ENCODE measurements at regions not wholly inside any gene's neighbourhood (a gene's known extent, or its start where the extent isn't known, plus 50 kb on each side); places are given as distances from the start of the nearest gene placed in this dataset.

GRCh38 chr11:21814169-21814568 lies 378.7 kb upstream of the ANO5 start:
- no peak overlapping the region for H3K4me3 ChIP-seq (ENCODE audit: low read depth, low read length)

GRCh38 chr11:21817696-21818095 lies 375.2 kb upstream of the ANO5 start:
- H3K4me3 ChIP-seq (ENCODE audit: low read depth, low read length), result no peak overlapping the region
- TF ChIP-seq CTCF (IDR thresholded peaks at IDR 0.05; ENCODE audit: borderline replicate concordance, insufficient read depth, low read depth, low read length), result no peak

More at GRCh38 chr11:21814169-21814568, 378.7 kb upstream of the ANO5 start:
- no peak for TF ChIP-seq CTCF (IDR thresholded peaks at IDR 0.05; ENCODE audit: borderline replicate concordance, insufficient read depth, low read depth, low read length)

GRCh38 chr11:21820176-21820575 lies 372.7 kb upstream of the ANO5 start:
- no peak overlapping the region for H3K4me3 ChIP-seq (ENCODE audit: low read depth, low read length)
- no peak for TF ChIP-seq CTCF (IDR thresholded peaks at IDR 0.05; ENCODE audit: borderline replicate concordance, insufficient read depth, low read depth, low read length)

GRCh38 chr11:21825127-21825526 lies 367.8 kb upstream of the ANO5 start:
- H3K4me3 ChIP-seq (ENCODE audit: low read depth, low read length), result no peak overlapping the region
- TF ChIP-seq CTCF (IDR thresholded peaks at IDR 0.05; ENCODE audit: borderline replicate concordance, insufficient read depth, low read depth, low read length), result no peak

- H3K4me3 ChIP-seq (ENCODE audit: low read depth, low read length), result no peak overlapping the region
- no peak for TF ChIP-seq CTCF (IDR thresholded peaks at IDR 0.05; ENCODE audit: borderline replicate concordance, insufficient read depth, low read depth, low read length)
Observed at GRCh38 chr11:21838427-21838826, 354.5 kb upstream of the ANO5 start.

GRCh38 chr11:21839796-21840195 lies 353.1 kb upstream of the ANO5 start:
- no peak for TF ChIP-seq CTCF (IDR thresholded peaks at IDR 0.05; ENCODE audit: borderline replicate concordance, insufficient read depth, low read depth, low read length)
- no peak overlapping the region for H3K4me3 ChIP-seq (ENCODE audit: low read depth, low read length)

GRCh38 chr11:21861314-21861713 lies 331.6 kb upstream of the ANO5 start:
- TF ChIP-seq CTCF (IDR thresholded peaks at IDR 0.05; ENCODE audit: borderline replicate concordance, insufficient read depth, low read depth, low read length), result no peak
- no peak overlapping the region for H3K4me3 ChIP-seq (ENCODE audit: low read depth, low read length)

Data from GM12875 (cell line).